Caco-2 (cell line): ENCODE measurements at regions not wholly inside any gene's neighbourhood (a gene's known extent, or its start where the extent isn't known, plus 50 kb on each side); places are given as distances from the start of the nearest gene placed in this dataset.

Experiments
- BruUV-seq: library from RNA; stranded (reverse); fragments of 400-500 nt; replicated peaks from 2 replicates; lab custom pipeline; 2021; lab: Mats Ljungman, UMichigan
- CTCF ChIA-PET: fragments of 300-600 bp; sonication (Branson Sonifier 250); formaldehyde crosslinking; loops from one replicate; lab custom pipeline; 2022; ENCODE audit warnings: antibody characterized with exemption; lab: Charles Lee
- POLR2A ChIA-PET: fragments of 300-600 bp; sonication (Branson Sonifier 250); formaldehyde crosslinking; loops from one replicate; lab custom pipeline; 2022; ENCODE audit warnings: antibody characterized with exemption; lab: Charles Lee
- DNase-seq, 2 experiments: peaks; one replicate each; pipeline versions ENCODE4 v3.0.0 to v3.0.0-alpha.2; 2020 to 2022
- H3K27me3 ChIP-seq: replicated peaks from 2 replicates; pipeline ENCODE4 v1.6.0; 2011; ENCODE audit warnings: low read length; ENCODE audit not compliant: control insufficient read depth, insufficient read depth
- H3K36me3 ChIP-seq: 2 replicates; pipeline ENCODE4 v1.5.1; 2011; ENCODE audit warnings: low read length; ENCODE audit not compliant: control insufficient read depth, insufficient read depth
- H3K4me1 ChIP-seq: fragments of 250-450 bp; sonication (Bioruptor Pico); 2 replicates; pipeline ENCODE4 v1.5.1; 2020; ENCODE audit warnings: mild to moderate bottlenecking
- H3K4me3 ChIP-seq: 2 replicates; pipeline ENCODE4 v1.5.1; 2011; ENCODE audit warnings: low read depth, mild to moderate bottlenecking, control low read depth, low read length
- H3K9me3 ChIP-seq: fragments of 250-450 bp; sonication (Bioruptor Pico); 2 replicates; pipeline ENCODE4 v1.5.1; 2020; ENCODE audit warnings: mild to moderate bottlenecking, moderate library complexity
- H3K27ac Mint-ChIP-seq: one replicate; pipeline ENCODE4 v1.8.0; 2022; ENCODE audit warnings: mixed read lengths; ENCODE audit not compliant: unreplicated experiment
- H3K27me3 Mint-ChIP-seq: one replicate; pipeline ENCODE4 v1.8.0; 2022; ENCODE audit warnings: mixed read lengths; ENCODE audit not compliant: insufficient read depth, unreplicated experiment
- H3K36me3 Mint-ChIP-seq: one replicate; pipeline ENCODE4 v1.8.0; 2022; ENCODE audit warnings: mild to moderate bottlenecking, mixed read lengths; ENCODE audit not compliant: insufficient read depth, unreplicated experiment
- H3K4me1 Mint-ChIP-seq: one replicate; pipeline ENCODE4 v1.8.0; 2022; ENCODE audit warnings: low read depth, mixed read lengths; ENCODE audit not compliant: unreplicated experiment
- H3K4me3 Mint-ChIP-seq: one replicate; pipeline ENCODE4 v1.8.0; 2022; ENCODE audit warnings: mild to moderate bottlenecking, moderate library complexity, mixed read lengths; ENCODE audit not compliant: unreplicated experiment
- H3K9me3 Mint-ChIP-seq: one replicate; pipeline ENCODE4 v1.8.0; 2022; ENCODE audit warnings: mixed read lengths; ENCODE audit not compliant: unreplicated experiment
- intact Hi-C: fragments of 100-400 bp; cut with micrococcal nuclease; formaldehyde crosslinking; loops from one replicate; pipeline ENCODE4 v1.10.0; 2022; ENCODE audit not compliant: unreplicated experiment
- TF ChIP-seq, protein P1 (sequence below), 2 experiments: fragments of 200-600 bp in 1 of 2; IDR thresholded peaks; 1 replicate in 1 of 2; 2 replicates in 1 of 2; pipeline versions ENCODE4 v1.5.1 to v1.8.0; 2011 to 2022; ENCODE audit warnings: antibody characterized with exemption in 1 of 2, control low read depth in 1 of 2, inconsistent platforms in 1 of 2, low read depth in 1 of 2, low read length in 1 of 2, mild to moderate bottlenecking in 1 of 2, moderate library complexity in 1 of 2; ENCODE audit not compliant: insufficient read depth in 1 of 2, severe bottlenecking in 1 of 2, unreplicated experiment in 1 of 2

DNA sequence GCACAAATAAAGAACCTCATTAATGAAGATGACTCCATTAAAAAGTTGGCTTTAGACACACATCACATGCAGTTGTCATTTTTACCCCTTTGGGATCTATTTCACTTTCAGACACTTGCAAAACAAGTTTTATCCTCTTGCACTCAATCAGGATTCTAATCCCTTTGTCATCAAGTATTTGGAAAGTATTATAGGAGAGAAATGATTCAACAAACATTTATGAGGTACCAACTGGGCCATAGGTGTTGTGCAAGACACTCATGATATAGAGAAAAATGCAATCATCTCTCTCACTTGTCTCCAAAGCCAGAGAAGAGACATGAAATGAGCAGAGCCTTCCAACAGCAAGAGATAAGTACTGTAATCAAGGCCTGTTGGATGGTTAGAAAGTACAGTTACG is 327.7 kb downstream of the RMST start:
- no peaks in the 10 kb centered on the region for H3K27me3 ChIP-seq
- H3K36me3 Mint-ChIP-seq: no peaks in the 10 kb centered on the region
- intact Hi-C loops: no loop called here
- ChIA-PET POLR2A (no interaction called here), CTCF (no interaction called here)
- no peak overlapping the region for H3K27ac Mint-ChIP-seq
- H3K4me3 ChIP-seq: no peak overlapping the region
- no peaks in the 10 kb centered on the region for H3K4me1 Mint-ChIP-seq
- no peaks in the 10 kb centered on the region for H3K36me3 ChIP-seq
- peaks cover 20% of the 10 kb centered on the region for H3K9me3 Mint-ChIP-seq
- H3K9me3 ChIP-seq: peaks cover 4% of the 10 kb centered on the region; the same call in 1 of the 2 replicates
- no peak for DNase-seq
- no peak overlapping the region for H3K4me3 Mint-ChIP-seq
- no peaks in the 10 kb centered on the region for H3K4me1 ChIP-seq
- H3K27me3 Mint-ChIP-seq: no peaks in the 10 kb centered on the region
- TF ChIP-seq, protein P1, sequence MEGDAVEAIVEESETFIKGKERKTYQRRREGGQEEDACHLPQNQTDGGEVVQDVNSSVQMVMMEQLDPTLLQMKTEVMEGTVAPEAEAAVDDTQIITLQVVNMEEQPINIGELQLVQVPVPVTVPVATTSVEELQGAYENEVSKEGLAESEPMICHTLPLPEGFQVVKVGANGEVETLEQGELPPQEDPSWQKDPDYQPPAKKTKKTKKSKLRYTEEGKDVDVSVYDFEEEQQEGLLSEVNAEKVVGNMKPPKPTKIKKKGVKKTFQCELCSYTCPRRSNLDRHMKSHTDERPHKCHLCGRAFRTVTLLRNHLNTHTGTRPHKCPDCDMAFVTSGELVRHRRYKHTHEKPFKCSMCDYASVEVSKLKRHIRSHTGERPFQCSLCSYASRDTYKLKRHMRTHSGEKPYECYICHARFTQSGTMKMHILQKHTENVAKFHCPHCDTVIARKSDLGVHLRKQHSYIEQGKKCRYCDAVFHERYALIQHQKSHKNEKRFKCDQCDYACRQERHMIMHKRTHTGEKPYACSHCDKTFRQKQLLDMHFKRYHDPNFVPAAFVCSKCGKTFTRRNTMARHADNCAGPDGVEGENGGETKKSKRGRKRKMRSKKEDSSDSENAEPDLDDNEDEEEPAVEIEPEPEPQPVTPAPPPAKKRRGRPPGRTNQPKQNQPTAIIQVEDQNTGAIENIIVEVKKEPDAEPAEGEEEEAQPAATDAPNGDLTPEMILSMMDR (IDR thresholded peaks at IDR 0.05; ENCODE audit: insufficient read depth in 1 of 2, low read depth in 1 of 2, low read length in 1 of 2, severe bottlenecking in 1 of 2, unreplicated experiment in 1 of 2): no peak
- BruUV-seq: no TSS peak

DNA sequence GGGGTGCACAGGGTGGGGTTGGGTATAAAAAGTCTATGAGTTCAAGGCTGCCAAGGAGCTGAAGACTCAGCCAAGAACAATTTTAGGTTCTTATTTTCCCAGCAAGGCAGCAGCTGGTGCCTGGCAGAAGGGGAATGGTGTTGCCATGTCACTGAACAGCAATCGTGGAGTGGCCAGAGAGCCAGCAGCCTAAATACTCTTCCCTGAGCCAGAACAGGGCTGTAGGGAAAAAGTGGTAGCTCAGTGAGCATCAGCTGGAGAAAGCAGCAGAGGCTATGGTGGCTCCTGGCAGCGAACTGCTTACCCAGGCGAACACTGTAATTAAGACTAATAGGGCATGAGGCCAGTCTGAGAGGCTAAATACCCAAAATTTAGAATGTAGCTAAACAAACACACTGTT is 334.9 kb downstream of the RMST start:
- Mint-ChIP-seq H3K36me3 (no peaks in the 10 kb centered on the region), H3K4me3 (no peak overlapping the region), H3K4me1 (no peaks in the 10 kb centered on the region), H3K9me3 (peaks cover 4% of the 10 kb centered on the region), H3K27ac (no peak overlapping the region), H3K27me3 (no peaks in the 10 kb centered on the region)
- no peak overlapping the region for H3K4me3 ChIP-seq
- no peaks in the 10 kb centered on the region for H3K4me1 ChIP-seq
- POLR2A ChIA-PET: no interaction called here
- DNase-seq: no peak
- no TSS peak for BruUV-seq
- no peaks in the 10 kb centered on the region for H3K27me3 ChIP-seq
- peaks cover 2% of the 10 kb centered on the region; the same call in 1 of the 2 replicates for H3K9me3 ChIP-seq
- CTCF ChIA-PET: no interaction called here
- TF ChIP-seq, protein P1 (IDR thresholded peaks at IDR 0.05; ENCODE audit: insufficient read depth in 1 of 2, low read depth in 1 of 2, low read length in 1 of 2, severe bottlenecking in 1 of 2, unreplicated experiment in 1 of 2): no peak
- no peaks in the 10 kb centered on the region for H3K36me3 ChIP-seq
- intact Hi-C loops: no loop called here

DNA sequence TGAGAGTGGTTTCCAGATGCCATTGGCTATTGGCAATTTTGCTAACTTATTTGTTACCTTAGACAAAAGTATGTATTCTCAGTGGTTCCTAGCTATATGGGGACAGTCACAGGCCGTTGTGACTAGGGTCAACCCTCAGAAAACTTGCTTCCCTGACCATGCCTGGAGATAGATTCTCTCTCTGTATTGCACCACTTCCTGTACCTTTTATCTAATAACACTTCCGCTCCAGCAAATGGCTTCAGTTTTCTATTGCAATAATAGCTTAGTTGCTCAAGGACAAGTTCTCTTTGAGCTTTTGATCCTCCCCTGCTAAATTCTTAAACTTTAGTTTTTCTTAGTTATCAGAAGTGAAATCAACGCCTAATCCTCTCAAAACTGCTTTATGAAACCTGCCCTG is 338.0 kb downstream of the RMST start:
- no peak overlapping the region for H3K27ac Mint-ChIP-seq
- POLR2A ChIA-PET: no interaction called here
- CTCF ChIA-PET: no interaction called here
- BruUV-seq: no TSS peak
- H3K4me1 ChIP-seq: no peaks in the 10 kb centered on the region
- no peak overlapping the region for H3K4me3 ChIP-seq
- no peaks in the 10 kb centered on the region for H3K9me3 ChIP-seq
- no peaks in the 10 kb centered on the region for H3K9me3 Mint-ChIP-seq
- DNase-seq: no peak
- H3K27me3 ChIP-seq: no peaks in the 10 kb centered on the region
- H3K4me1 Mint-ChIP-seq: no peaks in the 10 kb centered on the region
- H3K36me3 Mint-ChIP-seq: no peaks in the 10 kb centered on the region
- no peak overlapping the region for H3K4me3 Mint-ChIP-seq
- no peaks in the 10 kb centered on the region for H3K36me3 ChIP-seq
- H3K27me3 Mint-ChIP-seq: no peaks in the 10 kb centered on the region
- intact Hi-C loops: no loop called here
- TF ChIP-seq, protein P1 (IDR thresholded peaks at IDR 0.05; ENCODE audit: insufficient read depth in 1 of 2, low read depth in 1 of 2, low read length in 1 of 2, severe bottlenecking in 1 of 2, unreplicated experiment in 1 of 2): no peak
